ENCODE measurements at regions not wholly inside any gene's neighbourhood (a gene's known extent, or its start where the extent isn't known, plus 50 kb on each side); places are given as distances from the start of the nearest gene placed in this dataset.

GRCh38 chr4:157961229-157961990 lies 211.4 kb downstream of the GASK1B start:
- no peak for TF ChIP-seq CTCF (IDR thresholded peaks at IDR 0.05; ENCODE audit: insufficient read depth, low read length, poor library complexity, severe bottlenecking)
- TF ChIP-seq EZH2phosphoT487 (conservative IDR thresholded peaks at IDR 0.05; ENCODE audit: low read length), result no peak

Measured in SU-DHL-6 (cell line).